ENCODE measurements at regions not wholly inside any gene's neighbourhood (a gene's known extent, or its start where the extent isn't known, plus 50 kb on each side); places are given as distances from the start of the nearest gene placed in this dataset.

DNA sequence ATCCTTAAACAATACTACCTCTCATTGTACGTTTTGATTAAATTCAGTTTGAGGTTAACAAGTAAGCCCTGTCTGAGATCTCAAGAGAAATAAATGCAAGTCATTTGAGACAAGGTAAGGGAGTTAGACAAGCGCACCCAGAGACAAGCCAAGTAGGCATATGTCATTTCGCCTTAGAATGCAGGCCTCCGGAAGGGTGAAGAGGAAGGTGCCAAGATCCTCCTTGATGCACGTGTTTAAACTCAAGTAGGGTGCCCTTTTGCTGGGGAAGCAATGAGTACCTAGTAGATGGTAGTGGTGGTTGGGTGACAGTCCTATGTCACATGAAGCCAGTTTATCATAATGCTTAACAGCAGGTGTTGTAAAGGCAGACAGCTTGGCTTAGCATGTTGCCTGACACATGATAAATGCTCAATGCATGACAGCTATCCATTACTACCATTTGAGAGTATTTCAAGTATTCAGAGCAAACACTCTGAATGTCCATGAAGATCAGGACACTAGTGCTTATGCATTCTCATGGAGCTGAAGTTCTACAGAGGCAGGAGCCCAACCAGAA, 415.9 kb downstream of the TMEM135 start:
- TF ChIP-seq, protein P1, sequence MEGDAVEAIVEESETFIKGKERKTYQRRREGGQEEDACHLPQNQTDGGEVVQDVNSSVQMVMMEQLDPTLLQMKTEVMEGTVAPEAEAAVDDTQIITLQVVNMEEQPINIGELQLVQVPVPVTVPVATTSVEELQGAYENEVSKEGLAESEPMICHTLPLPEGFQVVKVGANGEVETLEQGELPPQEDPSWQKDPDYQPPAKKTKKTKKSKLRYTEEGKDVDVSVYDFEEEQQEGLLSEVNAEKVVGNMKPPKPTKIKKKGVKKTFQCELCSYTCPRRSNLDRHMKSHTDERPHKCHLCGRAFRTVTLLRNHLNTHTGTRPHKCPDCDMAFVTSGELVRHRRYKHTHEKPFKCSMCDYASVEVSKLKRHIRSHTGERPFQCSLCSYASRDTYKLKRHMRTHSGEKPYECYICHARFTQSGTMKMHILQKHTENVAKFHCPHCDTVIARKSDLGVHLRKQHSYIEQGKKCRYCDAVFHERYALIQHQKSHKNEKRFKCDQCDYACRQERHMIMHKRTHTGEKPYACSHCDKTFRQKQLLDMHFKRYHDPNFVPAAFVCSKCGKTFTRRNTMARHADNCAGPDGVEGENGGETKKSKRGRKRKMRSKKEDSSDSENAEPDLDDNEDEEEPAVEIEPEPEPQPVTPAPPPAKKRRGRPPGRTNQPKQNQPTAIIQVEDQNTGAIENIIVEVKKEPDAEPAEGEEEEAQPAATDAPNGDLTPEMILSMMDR (IDR thresholded peaks at IDR 0.05; ENCODE audit: low read depth, low read length), result no peak
- no peak for TF ChIP-seq EZH2phosphoT487 (IDR thresholded peaks at IDR 0.05; ENCODE audit: low read depth)
